ENCODE measurements at regions not wholly inside any gene's neighbourhood (a gene's known extent, or its start where the extent isn't known, plus 50 kb on each side); places are given as distances from the start of the nearest gene placed in this dataset.

- TF ChIP-seq CTCF (optimal IDR thresholded peaks at IDR 0.05 in 1 of 3, IDR thresholded peaks at IDR 0.05 in 1 of 3, conservative IDR thresholded peaks at IDR 0.05 in 1 of 3; ENCODE audit: extremely low read depth in 1 of 3, insufficient read depth in 2 of 3, low read length in 3 of 3) (no peak), EZH2 (IDR thresholded peaks at IDR 0.05; ENCODE audit: low read length) (no peak)
Measured at GRCh38 chr7:45387837-45388236, 186.3 kb upstream of the ADCY1 start.

Measured in keratinocyte (primary cell).